ENCODE measurements at regions not wholly inside any gene's neighbourhood (a gene's known extent, or its start where the extent isn't known, plus 50 kb on each side); places are given as distances from the start of the nearest gene placed in this dataset.

- H3K4me2 ChIP-seq (replicated peaks; ENCODE audit: extremely low read depth, low read length, poor library complexity, severe bottlenecking): no peak overlapping the region
- no peak overlapping the region for H3K9ac ChIP-seq (ENCODE audit: insufficient read depth, low read length, poor library complexity, severe bottlenecking)
- Mint-ChIP-seq H3K4me3 (no peak overlapping the region), H3K36me3 (no peaks in the 10 kb centered on the region), H3K27me3 (ENCODE audit: low read depth in 3 of 3) (peaks cover 0 to 2% (median 2%) of the 10 kb centered on the region in 3 donors), H3K9me3 (peaks cover 0 to 9% (median under 1%) of the 10 kb centered on the region in 7 donors), H3K27ac (no peak overlapping the region), H3K4me1 (no peaks in the 10 kb centered on the region)
- no peak for DNase-seq
- H3K36me3 ChIP-seq (replicated peaks in 1 of 2; ENCODE audit: control insufficient read depth in 1 of 2, insufficient read depth in 2 of 2, low read length in 2 of 2): no peaks in the 10 kb centered on the region
- H3K27ac ChIP-seq (ENCODE audit: low read depth in 1 of 2, low read length in 2 of 2): no peak overlapping the region
- no peaks in the 10 kb centered on the region for H4K20me1 ChIP-seq (ENCODE audit: insufficient read depth, low read length)
- no peaks in the 10 kb centered on the region for H3K9me3 ChIP-seq (replicated peaks in 1 of 2; ENCODE audit: control insufficient read depth in 1 of 2, insufficient read depth in 1 of 2, low read length in 2 of 2)
- H3K79me2 ChIP-seq (ENCODE audit: insufficient read depth, low read length): no peaks in the 10 kb centered on the region
- 96% methylated on average over 6 of the region's 16 CpGs for WGBS (ENCODE audit: insufficient coverage)
- no peak overlapping the region for H3K4me3 ChIP-seq (replicated peaks in 1 of 3; ENCODE audit: low read depth in 2 of 3, low read length in 3 of 3)
- intact Hi-C loops (cut with micrococcal nuclease): no loop called here
- TF ChIP-seq CTCF (IDR thresholded peaks at IDR 0.05): no peak
- no peak overlapping the region for H2AFZ ChIP-seq (ENCODE audit: insufficient read depth, low read depth, low read length, poor library complexity, severe bottlenecking)
- H3K27me3 ChIP-seq (ENCODE audit: control insufficient read depth in 2 of 2, insufficient read depth in 2 of 2, low read length in 2 of 2): no peaks in the 10 kb centered on the region
- no peaks in the 10 kb centered on the region for H3K4me1 ChIP-seq (ENCODE audit: control insufficient read depth in 1 of 2, insufficient read depth in 2 of 2, low read length in 2 of 2)
These were observed 141.9 kb upstream of the SPACA7 start for GRCh38 chr13:112234131-112234875.

DNA sequence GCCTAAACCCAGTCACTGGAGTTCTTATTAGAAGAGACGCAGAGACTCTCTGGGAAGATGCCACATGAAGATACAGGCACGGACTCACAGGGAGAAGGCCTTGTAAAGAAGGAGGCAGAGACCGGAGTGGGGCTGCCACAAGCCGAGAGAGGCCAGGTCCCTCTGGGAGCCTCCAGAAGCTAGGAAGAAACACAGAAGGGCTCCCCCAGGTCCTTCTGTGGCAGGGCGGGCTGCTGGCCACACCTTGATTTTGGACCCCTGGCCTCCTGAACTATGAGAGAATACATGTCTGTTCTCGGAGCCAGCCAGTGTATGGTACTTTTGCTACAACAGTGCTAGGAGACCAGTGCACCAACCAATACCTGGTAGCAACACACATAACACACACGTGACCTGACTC is 140.1 kb upstream of the SPACA7 start:
- no peak overlapping the region for H3K4me3 Mint-ChIP-seq
- Histone ChIP-seq H3K27me3 (ENCODE audit: control insufficient read depth in 2 of 2, insufficient read depth in 2 of 2, low read length in 2 of 2) (no peaks in the 10 kb centered on the region), H4K20me1 (ENCODE audit: insufficient read depth, low read length) (no peaks in the 10 kb centered on the region), H2AFZ (ENCODE audit: insufficient read depth, low read depth, low read length, poor library complexity, severe bottlenecking) (no peak overlapping the region), H3K79me2 (ENCODE audit: insufficient read depth, low read length) (no peaks in the 10 kb centered on the region), H3K9me3 (replicated peaks in 1 of 2; ENCODE audit: control insufficient read depth in 1 of 2, insufficient read depth in 1 of 2, low read length in 2 of 2) (no peaks in the 10 kb centered on the region), H3K4me1 (ENCODE audit: control insufficient read depth in 1 of 2, insufficient read depth in 2 of 2, low read length in 2 of 2) (no peaks in the 10 kb centered on the region), H3K27ac (ENCODE audit: low read depth in 1 of 2, low read length in 2 of 2) (no peak overlapping the region), H3K4me3 (replicated peaks in 1 of 3; ENCODE audit: low read depth in 2 of 3, low read length in 3 of 3) (no peak overlapping the region), H3K9ac (ENCODE audit: insufficient read depth, low read length, poor library complexity, severe bottlenecking) (no peak overlapping the region), H3K4me2 (replicated peaks; ENCODE audit: extremely low read depth, low read length, poor library complexity, severe bottlenecking) (no peak overlapping the region), H3K36me3 (replicated peaks in 1 of 2; ENCODE audit: control insufficient read depth in 1 of 2, insufficient read depth in 2 of 2, low read length in 2 of 2) (no peaks in the 10 kb centered on the region)
- H3K27me3 Mint-ChIP-seq (ENCODE audit: low read depth in 3 of 3): peaks cover 0 to 2% (median 2%) of the 10 kb centered on the region in 3 donors
- H3K36me3 Mint-ChIP-seq: no peaks in the 10 kb centered on the region
- TF ChIP-seq CTCF (IDR thresholded peaks at IDR 0.05): no peak
- 98% methylated on average over 6 of the region's 7 CpGs for WGBS (ENCODE audit: insufficient coverage)
- H3K4me1 Mint-ChIP-seq: no peaks in the 10 kb centered on the region
- no peak overlapping the region for H3K27ac Mint-ChIP-seq
- intact Hi-C loops (cut with micrococcal nuclease): no loop called here
- DNase-seq: no peak
- peaks cover 0 to 7% (median 4%) of the 10 kb centered on the region in 7 donors for H3K9me3 Mint-ChIP-seq
